NCI-H1930 (cell line): ENCODE measurements at regions not wholly inside any gene's neighbourhood (a gene's known extent, or its start where the extent isn't known, plus 50 kb on each side); places are given as distances from the start of the nearest gene placed in this dataset.
"Not testable (repeated sequence)": the region's sequence is repeated elsewhere in the genome, so short reads cannot be mapped to it uniquely, and the experiment has no call there.

Experiments
- DNase-seq, 2 experiments: peaks; one replicate each; lab custom pipeline; 2025; lab: John Stamatoyannopoulos, UW

- DNase-seq: no peak
These were observed 165.3 kb upstream of the RASSF8 start for GRCh38 chr12:25793196-25793595.

DNA sequence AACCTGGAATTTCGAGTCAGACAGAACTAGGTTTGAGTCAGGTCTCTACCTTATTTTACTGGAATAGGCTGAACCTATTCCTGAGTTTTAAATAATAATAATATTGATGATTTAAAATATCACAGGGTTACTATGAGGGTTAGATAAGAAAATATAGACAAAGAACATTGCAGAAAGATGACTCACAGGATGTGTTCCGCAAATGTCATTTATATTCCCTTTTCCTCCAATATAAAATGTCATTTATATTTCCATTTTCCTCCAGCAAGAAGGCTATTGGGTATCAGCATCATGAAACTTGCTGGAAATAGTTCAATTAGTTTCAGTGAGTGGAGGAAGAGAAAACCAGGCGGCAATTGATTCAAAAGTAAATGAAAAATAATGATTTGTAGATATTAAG, 163.9 kb upstream of the RASSF8 start:
- no peak for DNase-seq

GRCh38 chr12:25796523-25797000, 161.9 kb upstream of the RASSF8 start:
- no peak for DNase-seq

DNA sequence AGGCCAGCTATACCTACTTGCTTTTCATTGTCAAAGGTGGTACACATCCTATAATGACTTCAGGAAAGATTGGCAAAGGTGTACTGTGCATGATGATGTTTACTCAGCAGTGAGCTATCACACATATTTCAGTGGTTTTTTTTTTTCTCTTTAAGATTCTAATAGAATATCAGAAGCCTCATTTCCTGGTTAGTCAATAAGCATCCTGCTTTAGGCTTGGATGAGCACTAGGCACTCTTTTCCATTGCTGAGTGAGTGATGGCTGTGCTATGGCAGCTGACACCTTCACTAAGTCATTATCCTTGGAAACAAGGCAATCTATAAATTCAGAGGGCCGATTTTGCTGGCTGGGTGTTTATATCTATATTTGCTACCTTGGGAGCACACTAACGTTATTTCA, 161.1 kb upstream of the RASSF8 start:
- no peak for DNase-seq

DNA sequence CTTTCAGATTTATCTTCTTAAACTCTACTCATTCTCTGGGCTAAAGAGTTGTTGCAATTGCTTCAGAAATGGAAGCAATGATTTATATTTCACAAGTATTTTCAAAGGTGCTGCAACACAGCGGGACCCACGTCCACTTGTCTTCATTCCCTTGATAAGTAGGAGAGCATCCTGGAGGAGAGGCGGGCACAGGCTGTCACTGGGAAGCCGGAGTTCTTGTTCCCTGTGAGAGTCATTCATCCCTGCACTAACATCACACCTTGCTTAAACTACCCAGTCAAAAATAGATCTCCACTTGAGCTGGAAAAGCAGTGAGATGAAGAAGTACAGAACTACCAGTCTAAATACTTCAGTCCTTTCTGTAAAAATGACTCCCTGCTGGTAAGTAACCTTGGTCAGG, 160.5 kb upstream of the RASSF8 start:
- DNase-seq: no peak

DNA sequence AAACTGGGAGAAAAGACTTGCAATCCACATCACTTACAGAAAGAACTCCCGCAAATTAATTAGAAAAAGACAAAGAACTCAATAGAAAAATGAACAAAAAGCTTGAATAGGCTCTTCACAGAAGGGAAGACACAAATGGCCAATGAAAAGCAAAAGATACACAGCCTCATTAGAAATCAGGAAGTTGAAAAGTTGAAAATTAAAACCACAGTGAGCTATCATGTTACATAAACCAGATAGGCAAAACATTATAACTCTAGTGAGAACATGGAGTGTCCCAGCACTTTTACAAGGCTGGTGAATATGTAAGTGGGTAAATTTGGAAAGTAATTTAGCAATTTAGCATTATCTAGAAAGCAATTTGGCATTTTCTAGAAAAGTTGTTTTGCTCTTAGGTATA, 158.4 kb upstream of the RASSF8 start:
- no peak for DNase-seq

GRCh38 chr12:25801734-25802133, 156.7 kb upstream of the RASSF8 start:
- DNase-seq: no peak

DNA sequence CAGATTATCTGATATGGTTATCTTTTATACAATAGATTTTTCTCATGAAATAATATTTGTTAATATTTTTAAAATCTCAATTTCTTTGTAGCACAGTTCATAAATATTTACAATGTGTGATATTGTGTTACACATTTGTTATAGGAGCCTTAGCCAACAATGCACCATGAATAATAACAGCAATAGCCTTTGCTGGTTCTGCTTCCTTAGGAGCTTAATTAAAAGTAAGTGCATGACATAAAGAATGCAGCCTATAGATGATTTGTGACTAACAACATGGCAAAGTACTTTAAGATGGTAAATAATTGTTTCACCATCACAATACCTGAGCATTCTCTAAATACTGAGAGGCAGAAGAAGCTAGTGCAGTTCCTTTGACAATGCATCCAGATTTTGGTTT, 156.3 kb upstream of the RASSF8 start:
- DNase-seq: no peak

DNA sequence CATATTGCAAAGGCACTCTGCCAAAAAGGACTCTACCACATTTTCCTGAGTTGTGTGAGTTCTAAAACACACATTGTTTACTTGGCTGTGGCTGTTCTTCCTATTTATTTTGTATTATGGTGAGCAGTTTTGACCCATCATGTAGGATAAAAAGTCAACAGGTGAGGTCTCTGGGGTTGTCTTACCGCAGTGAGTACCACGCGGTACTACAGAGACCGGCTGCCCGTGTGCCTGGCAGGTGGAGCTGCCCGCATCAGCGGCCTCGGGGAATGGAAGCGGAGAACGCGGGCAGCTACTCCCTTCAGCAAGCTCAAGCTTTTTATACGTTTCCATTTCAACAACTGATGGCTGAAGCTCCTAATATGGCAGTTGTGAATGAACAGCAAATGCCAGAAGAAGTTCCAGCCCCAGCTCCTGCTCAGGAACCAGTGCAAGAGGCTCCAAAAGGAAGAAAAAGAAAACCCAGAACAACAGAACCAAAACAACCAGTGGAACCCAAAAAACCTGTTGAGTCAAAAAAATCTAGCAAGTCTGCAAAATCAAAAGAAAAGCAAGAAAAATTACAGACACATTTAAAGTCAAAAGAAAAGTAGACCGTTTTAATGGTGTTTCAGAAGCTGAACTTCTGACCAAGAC, 155.3 kb upstream of the RASSF8 start:
- DNase-seq: not testable (repeated sequence)

GRCh38 chr12:25804286-25804685, 154.2 kb upstream of the RASSF8 start:
- not testable (repeated sequence) for DNase-seq

DNA sequence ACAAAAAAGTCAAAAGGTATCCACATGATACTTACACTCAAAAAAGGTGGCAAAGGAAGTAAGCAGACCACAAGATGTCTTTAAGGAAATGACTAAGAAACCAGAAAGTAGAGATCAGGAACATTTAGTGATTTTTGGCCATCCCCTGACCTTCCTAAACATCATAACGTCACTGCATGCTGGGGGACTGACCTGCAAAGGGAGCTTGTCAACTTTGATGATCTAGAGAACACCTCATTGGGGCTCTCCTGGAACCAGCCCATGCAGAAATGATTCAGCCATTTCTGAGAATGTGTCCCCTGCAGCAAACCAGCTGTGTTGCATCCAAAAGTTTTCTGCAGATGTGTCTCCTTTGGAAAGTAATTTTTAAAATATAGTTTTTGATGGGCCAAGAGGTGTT, 152.2 kb upstream of the RASSF8 start:
- no peak for DNase-seq

DNA sequence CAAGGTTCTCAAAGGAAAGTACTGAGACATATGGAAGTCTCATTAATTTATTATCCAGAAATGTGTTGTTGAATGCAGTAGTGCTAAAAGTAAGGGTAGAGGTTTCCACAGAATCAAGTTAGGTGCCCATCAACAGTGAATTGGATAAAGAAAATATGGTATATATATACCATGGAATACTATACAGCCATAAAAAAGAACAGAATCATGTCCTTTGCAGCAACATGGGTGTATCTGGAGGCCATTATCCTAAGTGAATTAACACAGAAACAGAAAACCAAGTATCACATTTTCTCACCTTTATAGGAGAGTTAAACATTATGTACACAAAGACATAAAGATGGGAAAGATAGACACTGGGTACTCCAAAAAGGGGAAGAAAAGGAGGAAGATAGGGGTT, 149.9 kb upstream of the RASSF8 start:
- no peak for DNase-seq

DNA sequence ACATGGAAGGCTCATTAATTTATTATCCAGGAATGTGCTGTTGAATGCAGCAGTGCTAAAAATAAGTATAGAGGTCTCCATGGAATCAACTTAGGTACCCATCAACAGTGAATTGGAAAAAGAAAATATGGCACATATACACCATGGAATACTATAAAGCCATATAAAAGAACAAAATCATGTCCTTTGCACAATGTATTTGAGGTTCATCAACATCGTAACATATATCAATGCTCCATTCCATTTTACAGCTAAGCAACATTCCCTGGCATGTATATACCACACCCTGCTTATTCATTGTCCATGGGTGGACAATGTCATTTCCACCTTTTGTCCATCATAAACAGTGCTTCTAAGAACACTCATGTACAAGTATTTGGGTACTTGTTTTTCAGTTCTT, 147.8 kb upstream of the RASSF8 start:
- DNase-seq: no peak

- peak in 1 of 2 experiments; percentile 10 for DNase-seq
These were observed 146.8 kb upstream of the RASSF8 start for GRCh38 chr12:25811656-25812126.

DNA sequence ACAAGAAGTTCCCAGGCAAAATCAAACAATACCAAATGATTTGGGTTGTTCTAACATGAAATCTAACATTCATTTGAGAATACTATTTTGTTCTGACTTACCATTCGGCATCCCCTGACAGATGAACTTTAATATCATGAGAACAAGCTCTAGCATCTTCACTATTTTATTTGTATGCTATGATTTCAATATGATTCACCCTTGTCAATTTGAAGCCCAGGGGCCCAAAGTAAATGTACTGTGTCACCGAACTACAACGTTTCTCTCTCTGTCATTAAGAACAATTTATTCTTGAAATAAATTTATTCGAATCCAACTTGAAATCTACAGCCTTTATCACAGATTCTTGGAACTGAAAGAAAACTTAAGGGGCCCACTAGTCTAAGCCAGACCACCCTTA, 146.2 kb upstream of the RASSF8 start:
- DNase-seq: no peak

DNA sequence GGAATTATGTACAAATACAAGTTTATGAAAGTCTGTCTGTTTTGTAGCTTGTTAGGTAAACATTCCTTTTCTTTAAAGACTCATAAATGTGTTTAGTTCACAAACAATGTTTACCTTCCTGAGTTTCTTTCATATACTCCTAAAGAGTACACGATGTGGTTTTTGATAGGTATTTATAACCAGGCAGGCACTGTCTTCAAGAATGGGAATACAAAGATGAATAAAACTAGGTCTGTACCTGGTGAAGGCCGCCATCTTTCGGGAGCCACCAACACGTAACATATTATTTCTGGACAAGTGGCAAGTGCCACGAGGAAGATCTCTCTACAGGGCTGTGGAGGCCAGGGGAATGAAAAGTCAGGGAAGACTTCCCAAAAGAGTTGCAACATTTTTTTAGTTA, 144.6 kb upstream of the RASSF8 start:
- DNase-seq: no peak

GRCh38 chr12:25816637-25817036, 141.8 kb upstream of the RASSF8 start:
- DNase-seq: no peak

- DNase-seq: no peak
These were observed 141.3 kb upstream of the RASSF8 start for GRCh38 chr12:25817166-25817565.

GRCh38 chr12:25818596-25819390, 139.7 kb upstream of the RASSF8 start:
- no peak for DNase-seq

- no peak for DNase-seq
These were observed 138.8 kb upstream of the RASSF8 start for GRCh38 chr12:25819691-25820090.

DNA sequence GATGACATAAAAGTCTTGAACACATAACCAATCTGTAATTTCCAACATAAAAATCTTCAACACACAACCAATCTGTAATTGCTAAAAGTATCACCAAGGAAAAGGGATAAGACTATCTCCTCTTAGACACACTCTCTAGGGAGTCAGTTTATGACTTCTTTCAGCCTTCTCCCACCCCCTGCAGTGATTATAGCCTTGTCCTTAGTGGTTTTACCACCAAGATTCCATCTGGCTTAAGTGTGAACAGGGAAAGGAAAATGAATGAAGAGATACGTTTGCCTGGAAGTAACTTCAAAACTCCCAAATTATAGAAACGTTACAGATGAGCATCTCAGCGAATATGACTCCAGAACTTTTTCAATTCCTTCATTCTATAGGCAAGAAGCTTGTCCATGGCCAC, 136.2 kb upstream of the RASSF8 start:
- no peak for DNase-seq

DNA sequence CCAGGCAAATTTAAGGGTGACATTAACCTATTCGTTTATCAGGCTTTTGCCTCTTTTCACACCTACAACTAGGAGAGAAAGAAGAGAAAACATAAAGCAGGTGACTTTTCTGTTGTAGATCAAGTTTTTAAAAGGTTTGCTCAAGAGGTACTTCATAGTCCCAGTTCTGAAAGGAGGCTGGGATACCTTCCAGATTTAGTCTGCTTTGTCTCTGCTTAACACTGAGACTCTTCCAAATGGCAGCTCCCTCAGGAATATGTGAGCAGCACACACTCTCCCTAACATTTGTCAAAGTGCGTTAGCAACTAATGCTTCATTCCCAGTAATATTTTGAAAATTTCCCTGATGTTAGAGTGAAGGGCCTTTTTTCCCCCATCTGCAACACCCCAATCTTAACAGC, 133.7 kb upstream of the RASSF8 start:
- no peak for DNase-seq

DNA sequence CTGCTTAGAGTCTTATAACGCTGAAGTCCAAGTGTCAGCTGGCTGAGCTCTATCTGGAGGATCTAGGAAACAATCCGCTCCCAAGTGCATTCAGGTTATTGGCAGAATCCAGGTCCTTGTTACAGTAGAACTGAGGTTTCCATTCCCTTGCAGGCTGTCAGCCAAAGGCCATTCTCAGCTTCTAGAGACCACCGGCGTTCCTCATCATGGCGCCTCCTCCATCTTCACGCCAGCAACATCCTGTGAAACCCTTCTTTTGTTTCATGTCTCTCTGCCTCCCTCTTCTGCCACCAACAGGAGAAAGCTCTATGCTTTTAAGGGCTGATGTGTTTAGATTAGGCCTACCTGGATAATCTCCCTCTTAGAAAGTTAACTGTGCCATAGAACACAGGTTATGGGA, 133.0 kb upstream of the RASSF8 start:
- DNase-seq: no peak

- DNase-seq: no peak
These were observed 131.3 kb upstream of the RASSF8 start for GRCh38 chr12:25827141-25827540.
